Stimulated activated CD4-positive, alpha-beta T cell treated with anti-CD3 and anti-CD28 coated beads, TNF-alpha, amount 100 ng/mL, for 24 hours (primary cell): ENCODE measurements at regions not wholly inside any gene's neighbourhood (a gene's known extent, or its start where the extent isn't known, plus 50 kb on each side); places are given as distances from the start of the nearest gene placed in this dataset.

Experiments
- DNase-seq, 3 experiments: peaks; one replicate each; pipeline ENCODE4 v3.0.0-alpha.2; 2020; ENCODE audit warnings: low read depth in 3 of 3

DNA sequence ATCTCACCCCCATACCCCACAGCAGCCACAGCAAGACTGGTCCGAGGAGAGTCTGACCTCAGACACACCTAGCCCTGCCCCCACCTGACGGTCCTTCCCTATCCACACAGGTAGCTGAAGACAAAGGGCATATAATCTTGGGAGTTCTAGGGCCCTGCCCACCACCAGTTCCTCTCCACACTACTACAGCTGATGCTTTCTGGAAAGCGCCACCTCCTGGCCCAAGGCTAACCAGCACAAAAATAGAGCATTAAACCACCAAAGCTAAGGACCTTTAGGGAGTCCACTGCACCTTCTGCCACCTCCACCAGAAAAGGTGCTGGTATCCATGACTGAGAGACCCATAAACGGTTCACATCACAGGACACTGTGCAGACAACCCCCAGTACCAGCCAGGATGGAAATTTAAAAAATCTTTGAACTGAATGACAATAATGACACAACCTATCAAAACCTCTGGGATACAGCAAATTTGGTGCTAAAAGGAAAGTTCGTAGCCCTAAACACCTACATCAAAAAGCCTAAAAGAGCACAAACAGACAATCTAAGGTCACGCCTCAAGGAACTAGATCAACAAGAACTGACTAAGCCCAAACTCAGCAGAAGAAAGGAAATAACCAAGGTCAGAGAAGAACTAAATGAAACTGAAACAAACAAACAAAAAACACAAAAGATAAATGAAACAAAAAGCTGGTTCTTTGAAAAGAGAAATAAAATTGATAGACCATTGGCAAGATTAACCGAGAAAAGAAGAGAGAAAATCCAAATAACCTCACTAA is 122.1 kb upstream of the TPRG1 start:
- peak in 1 of 3 experiments; percentile 16 for DNase-seq

GRCh38 chr3:189053322-189053721 is 118.4 kb upstream of the TPRG1 start:
- DNase-seq, result no peak

- no peak for DNase-seq
Observed at GRCh38 chr3:189056646-189057335, 115.0 kb upstream of the TPRG1 start.

- no peak for DNase-seq
Observed at GRCh38 chr3:189057369-189057768, 114.4 kb upstream of the TPRG1 start.

DNA sequence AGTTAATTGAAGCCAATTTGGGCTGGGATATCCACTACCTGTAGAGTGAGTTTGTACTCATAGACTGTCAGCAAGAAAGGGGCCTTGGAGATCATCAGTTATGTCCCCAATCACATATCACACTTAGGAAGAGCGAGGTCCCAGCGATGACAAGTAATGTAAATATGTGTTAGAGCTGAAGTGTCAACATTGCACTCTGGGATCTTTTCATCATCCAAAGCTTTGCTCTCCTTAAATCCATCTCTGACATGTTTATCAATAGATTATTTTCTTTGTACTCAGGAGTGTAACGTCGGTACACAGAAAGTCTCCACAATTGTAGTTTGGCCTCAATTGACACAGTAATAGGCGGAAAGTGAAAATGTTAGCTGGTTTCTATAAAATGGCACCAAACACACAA is 113.7 kb upstream of the TPRG1 start:
- DNase-seq, result no peak

DNA sequence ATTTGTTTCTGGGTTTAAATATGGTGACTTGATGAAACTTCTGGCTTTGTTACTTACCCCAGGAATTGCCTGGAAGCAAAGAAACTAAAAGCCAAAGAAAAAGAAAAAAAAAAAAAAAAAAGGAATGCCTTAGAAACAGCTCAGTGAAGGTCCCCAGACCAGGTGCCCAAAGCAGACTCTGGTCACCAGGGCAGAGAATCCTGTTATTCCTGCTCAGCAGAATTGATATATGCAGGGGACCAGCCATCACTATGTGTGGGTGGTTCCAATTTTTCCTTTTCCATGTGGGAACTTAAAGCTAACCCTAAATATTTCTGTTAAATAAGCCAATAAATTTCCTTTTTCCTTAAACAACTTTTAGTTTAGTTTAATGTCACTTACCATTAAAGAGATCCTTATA is 100.8 kb upstream of the TPRG1 start:
- no peak for DNase-seq

GRCh38 chr3:189071446-189071845 is 100.3 kb upstream of the TPRG1 start:
- DNase-seq, result no peak

DNA sequence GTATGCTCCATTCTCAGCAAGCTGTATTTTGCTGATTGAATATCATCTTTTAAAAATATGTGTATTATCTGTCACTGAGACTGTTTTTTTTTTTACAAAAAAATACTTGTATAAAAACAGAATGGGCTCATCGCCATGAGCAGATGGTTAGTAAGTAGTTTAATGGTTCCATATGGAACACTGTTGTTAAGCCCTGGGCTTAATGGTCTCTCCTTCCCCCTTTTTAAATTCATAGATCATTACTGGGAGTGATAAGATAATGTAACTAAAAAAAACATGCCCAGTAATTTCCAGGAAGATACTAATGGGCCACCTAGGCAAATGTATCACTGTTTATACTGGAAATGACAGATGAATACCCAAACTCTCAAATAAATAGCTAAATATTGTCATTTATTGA is 95.3 kb upstream of the TPRG1 start:
- DNase-seq, result no peak

GRCh38 chr3:189080745-189081144 is 91.0 kb upstream of the TPRG1 start:
- DNase-seq, result no peak

DNA sequence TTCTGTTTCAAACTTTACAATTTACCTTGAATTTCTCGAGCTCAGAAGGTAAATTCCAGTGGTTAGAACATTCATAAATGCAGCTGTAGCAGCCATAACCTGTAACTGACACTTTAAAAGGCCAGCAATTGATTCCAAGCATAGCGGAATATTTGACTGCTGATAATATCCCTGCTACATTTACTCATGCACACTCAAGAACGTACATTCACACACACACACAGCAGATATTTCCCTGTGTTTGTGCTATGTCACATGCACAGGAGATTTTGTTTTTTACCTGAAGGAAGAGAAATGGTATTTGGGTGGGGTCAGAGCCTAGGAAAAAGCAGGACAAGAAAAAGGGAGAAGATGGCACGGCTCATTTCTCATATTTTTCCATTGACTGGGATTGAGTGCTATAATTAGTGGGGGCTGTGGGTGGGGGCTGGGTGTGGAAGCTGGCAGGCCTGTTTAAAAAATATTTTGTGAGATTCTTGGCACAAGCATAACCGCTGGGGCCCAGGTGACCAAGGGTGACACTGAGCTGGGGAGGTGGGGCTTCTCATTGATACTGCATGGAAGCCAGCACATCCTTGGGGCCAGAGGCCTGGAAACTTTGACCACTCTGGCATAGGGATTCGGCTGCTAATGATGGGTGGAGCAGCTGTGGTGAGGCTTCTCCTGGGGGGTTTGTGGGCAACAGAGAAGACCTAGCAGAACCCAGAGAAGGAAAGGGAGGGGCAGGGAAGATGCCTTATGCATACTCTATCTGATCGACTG is 88.9 kb upstream of the TPRG1 start:
- no peak for DNase-seq

- no peak for DNase-seq
Observed at GRCh38 chr3:189084620-189085019, 87.2 kb upstream of the TPRG1 start.

GRCh38 chr3:189092547-189092946 is 79.2 kb upstream of the TPRG1 start:
- no peak for DNase-seq

GRCh38 chr3:189094539-189094938 is 77.2 kb upstream of the TPRG1 start:
- DNase-seq, result no peak

DNA sequence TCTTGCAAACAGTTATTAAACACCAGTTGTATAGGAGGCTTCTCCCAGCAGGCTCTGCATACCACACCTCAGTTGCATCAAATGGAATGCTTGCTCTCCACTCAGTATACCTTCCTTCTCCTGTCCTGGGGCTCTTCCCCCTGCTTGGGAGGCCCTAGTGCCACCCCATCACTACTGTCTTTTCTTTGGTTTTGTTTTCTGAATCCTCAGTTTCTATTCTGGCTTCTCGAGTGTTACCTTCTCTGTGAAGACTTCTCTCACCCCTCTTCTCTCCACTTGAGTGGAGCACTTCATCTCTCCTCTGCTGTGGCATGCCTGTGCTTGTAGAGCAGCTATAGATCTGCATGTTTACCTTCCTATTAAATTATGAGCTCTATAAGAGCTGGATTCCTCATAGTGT is 75.7 kb upstream of the TPRG1 start:
- DNase-seq, result no peak

DNA sequence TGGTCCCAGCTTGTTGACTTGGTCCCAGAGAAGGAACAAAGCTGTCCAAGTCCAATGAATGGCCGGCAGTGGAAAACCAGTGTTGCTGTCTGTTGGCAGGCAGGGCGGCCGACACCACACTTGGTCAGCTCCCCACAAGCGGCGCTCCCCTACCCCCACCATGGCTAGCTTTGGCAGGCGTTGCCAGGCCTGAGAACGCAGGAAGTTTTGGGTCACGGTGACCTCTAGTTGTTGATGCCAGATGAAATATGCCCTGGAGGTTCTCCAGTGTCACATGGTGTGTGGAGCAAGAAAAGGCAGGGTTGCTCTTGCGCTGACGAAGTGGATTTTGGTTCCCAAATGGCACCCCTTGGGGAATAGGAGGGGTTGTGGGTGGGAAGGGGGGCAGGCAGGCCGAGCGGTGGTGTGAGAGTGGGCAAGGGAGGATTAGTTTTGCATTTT is 72.7 kb upstream of the TPRG1 start:
- DNase-seq, result no peak

DNA sequence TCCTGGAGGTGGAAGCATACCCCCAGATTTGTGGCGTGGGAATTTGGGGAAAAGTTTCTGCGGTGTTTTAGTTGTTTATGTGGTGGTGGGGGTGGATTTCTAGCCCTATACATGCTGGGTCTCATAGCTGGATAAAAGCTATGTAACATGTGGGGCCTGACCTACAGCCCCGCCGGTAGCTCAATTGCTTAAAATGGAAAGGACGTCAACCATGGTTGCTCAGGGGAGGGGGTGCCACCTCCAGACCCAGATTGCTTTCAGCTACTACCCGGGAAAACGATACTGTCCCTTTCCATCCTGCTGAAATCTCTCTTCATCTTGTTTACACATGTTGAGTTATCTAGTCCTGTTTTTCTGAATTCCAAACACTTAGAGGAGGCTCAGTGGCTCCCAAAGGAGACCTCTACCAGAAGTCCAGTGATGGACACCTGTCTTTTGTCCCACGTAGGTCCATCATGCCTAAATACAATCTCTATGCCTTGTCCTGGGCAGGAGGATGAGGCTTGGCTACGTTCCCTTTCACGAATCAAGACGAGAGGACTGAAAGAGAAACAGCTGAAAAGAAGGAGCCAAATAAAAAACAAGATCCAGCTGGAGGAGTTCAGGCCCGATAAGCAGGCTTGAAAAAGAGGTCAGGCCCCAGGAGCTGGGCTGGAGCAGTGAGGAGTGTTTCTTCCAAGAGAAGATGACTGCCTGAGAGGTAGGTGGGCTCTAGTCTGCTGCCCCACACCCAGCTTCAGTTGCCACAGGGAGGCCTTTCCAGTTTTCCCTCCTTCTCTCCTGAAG is 72.1 kb upstream of the TPRG1 start:
- DNase-seq, result no peak

DNA sequence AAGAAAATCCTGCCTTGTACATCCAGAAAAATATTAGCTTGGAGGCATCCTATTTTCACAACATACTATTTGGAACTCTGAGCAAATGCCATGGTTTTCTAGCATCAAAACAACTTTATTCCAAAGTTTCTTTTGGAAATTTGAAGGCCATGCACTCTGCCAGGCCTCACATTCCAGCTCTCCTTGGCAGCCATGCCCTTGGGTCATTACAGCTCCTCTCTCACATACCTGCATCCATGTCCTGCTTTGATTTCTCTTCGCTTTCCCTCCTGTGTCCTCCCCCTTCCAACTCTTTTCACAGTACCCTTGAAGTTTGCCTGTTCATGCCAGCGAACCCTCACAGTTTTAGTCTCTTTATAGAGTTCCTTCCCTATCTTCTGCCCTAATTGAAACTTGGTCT is 70.9 kb upstream of the TPRG1 start:
- DNase-seq, result no peak

GRCh38 chr3:189101594-189101993 is 70.2 kb upstream of the TPRG1 start:
- no peak for DNase-seq

- no peak for DNase-seq
Observed at GRCh38 chr3:189103208-189103607, 68.6 kb upstream of the TPRG1 start.

DNA sequence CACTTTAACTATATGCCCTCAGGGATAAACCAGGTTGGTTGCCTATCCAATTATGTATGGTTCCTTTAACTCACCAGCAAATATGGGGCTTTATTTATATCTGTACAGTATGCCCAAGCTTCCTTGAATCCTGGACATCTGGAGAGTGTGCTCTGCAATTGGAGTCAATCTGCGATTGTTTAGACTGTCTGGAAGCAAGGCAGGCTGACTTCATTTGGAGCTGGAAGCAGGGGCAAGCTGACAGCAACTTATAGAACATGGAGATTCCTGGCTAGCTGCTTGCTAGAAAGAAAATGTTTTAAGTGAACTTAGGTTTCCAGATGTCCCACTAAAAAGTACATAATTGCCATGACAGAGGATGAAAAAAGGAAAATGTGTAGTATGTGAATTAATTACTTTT is 63.7 kb upstream of the TPRG1 start:
- no peak for DNase-seq

GRCh38 chr3:189108735-189109134 is 63.0 kb upstream of the TPRG1 start:
- no peak for DNase-seq

DNA sequence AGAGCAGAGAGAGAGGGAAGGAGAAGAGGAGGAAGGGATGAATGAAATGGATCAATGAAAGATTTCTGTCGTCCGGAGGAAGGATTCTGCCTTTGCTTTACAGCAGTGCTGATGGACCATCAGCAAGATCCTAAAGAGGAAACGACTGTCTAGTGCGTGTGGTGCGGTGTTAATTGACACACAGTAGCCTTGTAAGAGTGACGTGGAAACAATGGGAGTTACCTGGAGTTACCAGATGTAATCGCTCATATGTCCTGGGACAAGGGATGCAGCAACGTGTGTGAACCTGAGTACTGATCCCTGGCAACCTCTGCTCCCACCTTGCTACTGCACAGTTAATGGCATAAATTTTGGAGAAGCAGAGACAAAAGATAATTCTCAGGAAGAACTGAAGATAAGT is 62.6 kb upstream of the TPRG1 start:
- DNase-seq, result no peak
